Activated naive CD8-positive, alpha-beta T cell treated with anti-CD3 and anti-CD28 coated beads, Interleukin-2, amount 50 U/mL, for 16 hours (primary cell): ENCODE measurements at regions not wholly inside any gene's neighbourhood (a gene's known extent, or its start where the extent isn't known, plus 50 kb on each side); places are given as distances from the start of the nearest gene placed in this dataset.
"Not testable (repeated sequence)": the region's sequence is repeated elsewhere in the genome, so short reads cannot be mapped to it uniquely, and the experiment has no call there.

Experiments
- DNase-seq: peaks from one replicate; pipeline ENCODE4 v3.0.0-alpha.2; 2020; ENCODE audit warnings: low read depth, low spot score

DNA sequence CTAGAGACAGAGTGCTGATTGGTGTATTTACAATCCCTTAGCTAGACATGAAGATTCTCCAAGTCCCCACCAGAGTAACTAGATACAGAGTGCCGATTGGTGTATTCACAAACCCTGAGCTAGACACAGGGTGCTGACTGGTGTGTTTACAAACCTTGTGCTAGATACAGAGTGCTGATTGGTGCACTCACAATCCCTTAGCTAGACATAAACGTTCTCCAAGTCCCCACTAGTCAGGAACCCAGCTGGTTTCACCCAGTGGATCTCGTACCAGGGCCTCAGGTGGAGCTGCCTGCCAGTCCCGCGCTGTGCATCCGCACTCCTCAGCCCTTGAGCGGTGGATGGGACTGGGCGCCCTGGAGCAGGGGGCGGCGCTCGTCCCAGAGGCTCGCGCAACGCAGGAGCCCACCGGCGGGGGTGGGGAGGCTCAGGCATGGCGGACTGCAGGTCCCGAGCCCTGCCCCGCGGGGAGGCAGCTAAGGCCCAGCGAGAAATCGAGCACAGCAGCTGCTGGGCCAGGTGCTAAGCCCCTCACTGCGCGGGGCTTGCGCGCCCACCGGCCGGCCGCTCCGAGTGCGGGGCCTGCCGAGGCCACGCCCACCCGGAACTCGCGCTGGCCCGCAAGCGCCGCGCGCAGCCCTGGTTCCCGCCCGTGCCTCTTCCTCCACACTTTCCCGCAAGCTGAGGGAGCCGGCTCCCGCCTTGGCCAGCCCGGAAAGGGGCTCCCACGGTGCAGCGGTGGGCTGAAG, 204.0 kb upstream of the SLITRK1 start:
- DNase-seq = not testable (repeated sequence)

DNA sequence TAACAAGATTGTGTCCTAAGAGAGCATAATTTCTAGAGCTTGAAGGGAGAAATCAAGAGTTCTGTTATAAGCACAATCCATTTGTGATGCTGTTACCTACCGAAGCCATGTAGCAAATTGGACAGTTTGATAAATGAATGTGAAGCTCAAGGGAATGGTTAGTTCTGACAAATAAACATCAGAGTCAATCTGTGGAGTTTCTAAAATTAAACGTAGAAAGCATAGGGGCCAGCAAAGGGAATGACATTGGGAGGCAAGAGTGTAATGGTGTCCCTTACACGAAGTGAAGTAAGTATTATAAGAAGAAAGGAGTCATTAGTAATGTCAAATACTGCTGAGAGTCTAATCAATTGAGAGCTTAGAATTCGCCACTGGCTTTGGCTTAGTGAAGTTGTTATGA, 200.2 kb upstream of the SLITRK1 start:
- DNase-seq = no peak

DNA sequence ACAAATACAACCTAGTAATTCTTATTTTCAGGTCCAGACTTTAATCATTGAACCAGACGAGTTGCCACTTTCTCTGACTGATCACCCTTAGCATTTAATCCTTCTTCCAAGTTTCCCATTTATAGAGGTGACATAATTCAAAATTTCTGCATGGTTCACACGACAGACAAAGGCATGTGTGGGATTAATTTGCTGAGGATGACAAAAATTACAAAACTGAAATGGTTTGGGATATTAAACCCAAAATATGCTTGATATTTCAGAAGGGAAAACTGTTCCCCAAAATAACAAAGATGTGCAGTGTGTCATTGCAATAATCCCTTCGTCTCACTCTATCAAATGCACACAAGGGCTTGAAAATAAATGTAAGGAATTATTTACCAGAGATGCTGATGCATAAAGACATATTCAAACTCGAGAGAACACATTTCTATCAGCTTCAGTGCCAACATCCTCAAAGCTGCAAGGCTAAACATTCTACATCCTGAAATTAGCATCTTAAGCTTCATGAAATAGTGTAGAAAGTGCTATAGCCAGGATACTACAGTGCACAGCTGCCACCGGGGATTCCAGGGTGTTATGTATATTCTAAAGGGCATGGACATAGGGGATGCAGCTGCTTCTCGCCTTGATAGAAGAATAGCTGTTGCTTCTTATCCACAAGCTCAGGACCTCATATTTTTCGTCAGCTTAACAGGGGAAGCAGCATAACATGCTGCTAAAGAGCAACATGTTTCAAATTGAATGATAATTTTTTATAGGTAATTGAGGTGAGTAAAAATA, 198.7 kb upstream of the SLITRK1 start:
- DNase-seq = no peak

DNA sequence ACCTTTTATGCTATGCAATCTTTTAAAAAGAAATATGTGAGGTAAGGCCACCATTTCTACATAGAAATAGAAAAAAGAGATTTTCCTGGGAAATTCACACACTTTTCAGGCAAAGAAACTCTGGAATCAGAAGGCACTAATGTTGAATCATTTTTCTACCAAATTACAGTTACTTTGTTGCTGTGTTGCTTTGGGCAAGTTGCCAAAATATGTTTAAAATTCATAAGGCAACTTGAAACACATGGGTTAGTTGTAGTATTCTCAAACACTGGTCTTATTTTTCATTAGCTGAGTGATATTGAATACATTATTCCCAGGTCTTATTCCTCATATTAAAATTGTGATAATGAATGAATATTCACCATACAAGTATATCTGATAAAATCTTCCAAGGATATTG, 195.0 kb upstream of the SLITRK1 start:
- no peak for DNase-seq

DNA sequence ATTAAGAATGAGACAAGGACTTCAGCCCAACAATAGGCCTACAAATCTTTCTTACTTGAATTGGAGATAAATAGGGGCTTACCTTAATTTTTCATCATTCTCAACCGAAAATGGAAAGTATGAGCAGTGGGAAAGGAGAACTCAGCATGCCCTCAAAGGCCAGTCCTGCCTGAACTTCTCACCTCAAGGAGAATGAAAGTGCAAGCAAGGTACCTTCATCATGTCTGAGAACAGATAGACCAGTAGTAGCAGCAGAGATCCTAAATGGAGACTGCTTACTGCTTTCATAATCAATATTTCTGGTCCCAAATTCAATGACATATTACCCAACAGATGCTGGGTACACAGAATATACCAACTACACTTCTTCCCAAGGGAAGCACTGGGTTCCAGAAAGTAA, 194.0 kb upstream of the SLITRK1 start:
- no peak for DNase-seq

DNA sequence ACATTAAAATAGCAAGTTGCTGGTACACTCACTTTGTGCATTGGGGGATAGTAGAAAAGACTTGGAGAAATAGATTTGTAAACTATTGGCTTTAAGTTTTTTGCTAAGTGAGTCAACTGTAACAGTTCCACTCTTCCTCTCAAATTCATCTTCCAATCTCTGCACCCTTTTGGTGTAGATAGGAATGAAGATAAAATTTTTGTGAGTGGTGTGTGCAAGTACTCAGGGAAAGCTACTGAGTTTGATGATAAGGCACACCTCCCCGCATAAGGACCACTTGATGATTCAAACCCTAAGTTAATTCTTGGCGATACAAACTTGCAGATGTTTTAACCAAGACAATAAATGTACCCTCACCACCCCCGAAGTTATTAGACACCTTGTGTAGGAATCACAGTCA, 168.3 kb upstream of the SLITRK1 start:
- DNase-seq = no peak

DNA sequence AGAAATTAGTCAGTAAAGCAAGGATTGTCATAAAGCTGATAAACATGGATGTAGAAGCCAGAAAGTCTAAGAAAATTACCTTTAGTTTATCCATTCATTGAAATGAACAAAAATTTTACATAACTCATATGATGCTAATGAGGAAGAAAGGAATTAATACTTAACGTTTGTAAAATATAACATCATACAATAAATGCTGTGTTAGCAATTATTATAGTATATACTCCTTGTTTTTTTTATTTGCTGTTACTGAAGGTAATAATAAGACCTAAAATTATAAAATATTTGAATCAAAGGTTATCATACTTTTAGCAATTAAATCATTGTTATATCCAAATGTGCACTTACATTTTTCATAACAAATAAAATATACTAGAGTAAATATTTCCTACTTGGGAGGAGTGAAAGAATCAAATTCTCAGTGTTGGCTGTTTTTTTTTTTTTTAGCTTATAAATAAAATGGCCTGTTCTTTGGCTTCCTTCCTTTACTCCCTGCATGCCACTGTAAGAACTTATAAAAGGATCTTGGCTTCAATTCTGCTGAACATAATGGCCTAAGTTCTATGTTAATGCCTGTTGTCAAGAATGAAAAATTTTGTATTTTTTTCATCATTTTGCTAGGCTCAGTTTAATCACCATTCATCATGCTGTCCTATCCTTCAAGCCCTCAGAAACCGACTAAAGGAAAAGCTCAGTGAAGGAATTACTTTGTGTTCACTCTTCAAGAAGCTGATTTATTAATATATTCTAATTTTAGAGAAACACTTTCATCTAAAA, 167.4 kb upstream of the SLITRK1 start:
- no peak for DNase-seq

DNA sequence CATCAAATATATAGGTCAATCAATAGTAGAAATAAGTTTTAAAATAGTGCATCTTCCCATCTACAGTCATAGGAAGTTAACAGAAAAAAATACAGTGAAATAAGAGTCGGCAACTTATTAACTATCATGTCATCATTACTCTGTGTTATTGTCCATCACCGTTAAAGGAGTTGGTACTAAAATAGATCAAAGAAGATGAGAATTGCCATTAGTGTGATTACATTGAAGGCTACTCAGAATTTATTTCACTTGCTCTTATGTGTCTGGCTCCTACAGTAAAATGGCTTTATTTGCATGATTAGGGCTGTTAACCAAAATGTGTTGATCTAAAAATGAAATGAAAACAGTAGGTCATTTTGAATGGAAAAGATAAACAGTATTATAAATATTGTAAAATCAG, 162.5 kb upstream of the SLITRK1 start:
- DNase-seq = no peak

DNA sequence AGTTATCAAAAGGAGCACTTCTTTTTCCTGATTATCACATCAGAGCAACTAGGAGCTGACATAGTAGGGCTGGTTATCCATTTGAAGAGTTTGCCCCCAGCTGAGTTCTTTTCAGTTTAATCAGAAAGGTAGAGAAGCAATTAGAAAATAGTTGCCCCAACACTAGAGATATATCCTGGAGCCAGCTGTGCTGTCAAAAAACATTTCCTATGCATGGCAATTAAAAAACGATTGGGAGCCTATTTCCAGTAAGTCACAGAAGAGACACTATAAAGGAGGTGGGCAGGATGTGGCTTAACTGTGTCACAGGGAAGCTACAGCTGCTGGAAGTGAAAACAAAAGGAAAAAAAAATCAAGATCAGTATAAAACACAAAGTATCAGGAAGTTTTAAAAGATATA, 155.7 kb upstream of the SLITRK1 start:
- DNase-seq = no peak

DNA sequence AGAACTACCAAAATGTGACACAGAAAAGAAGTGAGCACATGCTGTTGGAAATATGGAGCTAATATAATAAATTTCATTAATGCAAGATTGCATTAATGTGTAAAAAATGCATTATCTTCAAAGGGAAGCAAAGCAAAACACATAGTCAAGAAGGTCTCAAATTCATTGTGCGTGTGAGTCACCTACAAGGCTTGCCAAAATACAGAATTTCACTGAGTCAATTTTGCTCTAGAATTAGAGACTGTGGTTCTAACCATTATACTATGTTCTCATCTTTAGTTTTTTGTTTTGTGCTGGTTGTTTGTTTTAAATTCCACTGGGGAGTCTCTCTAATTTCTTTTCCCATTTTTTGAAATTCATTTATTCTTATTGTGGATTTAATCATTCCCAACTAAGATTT, 149.8 kb upstream of the SLITRK1 start:
- no peak for DNase-seq

DNA sequence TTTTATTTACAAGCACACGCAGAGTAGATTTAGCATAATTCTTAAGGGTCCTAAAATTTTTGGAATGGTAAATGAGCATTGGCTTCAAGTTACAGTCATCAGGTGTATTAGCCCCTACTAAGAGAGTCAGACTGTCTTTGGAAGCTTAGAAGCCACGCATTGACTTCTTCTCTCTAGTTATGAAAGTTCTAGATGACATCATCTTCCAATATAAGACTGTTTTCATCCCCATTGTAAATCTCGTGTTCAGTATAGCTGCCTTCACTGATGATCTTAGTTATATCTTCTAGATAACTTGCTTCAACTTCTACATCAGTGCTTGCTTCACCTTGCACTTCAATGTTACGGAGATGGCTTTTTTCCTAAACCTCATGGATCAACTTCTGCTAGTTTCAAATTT, 148.8 kb upstream of the SLITRK1 start:
- DNase-seq = no peak

DNA sequence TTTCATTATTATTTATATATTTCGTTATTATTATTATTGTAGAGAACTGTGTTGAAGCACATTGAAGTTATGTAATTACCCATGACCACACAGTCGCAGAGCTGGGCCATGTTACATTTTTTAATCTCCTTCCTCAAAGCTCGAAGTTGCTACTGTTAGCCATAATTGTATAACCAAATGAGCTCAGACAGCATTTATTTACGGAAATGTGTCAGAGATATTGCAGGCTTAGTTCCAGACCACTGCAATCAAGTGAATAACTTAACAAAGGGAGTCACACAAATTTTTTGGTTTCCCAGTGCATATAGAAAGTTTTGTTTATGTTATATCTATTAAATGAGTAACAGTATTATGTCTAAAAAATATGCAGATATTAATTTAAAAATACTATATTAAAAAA, 147.1 kb upstream of the SLITRK1 start:
- no peak for DNase-seq

DNA sequence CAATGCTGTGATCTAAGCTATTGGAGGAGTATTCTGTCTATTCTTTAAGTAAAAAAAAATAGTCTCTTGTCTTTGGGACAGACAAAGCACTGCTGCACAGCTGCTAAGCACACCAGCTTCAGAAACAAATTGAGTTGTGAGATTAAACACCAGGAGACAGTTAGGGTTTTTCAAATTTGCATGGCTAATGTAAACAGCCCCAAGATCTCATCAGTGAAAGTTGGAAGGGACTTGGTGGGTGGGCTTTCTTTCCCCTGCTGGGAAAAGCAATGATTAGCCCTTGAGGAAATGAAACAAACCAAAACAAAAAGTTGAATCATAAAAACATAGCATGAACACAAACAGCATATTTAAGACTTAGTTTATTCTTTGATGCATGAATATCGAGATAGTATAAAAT, 143.6 kb upstream of the SLITRK1 start:
- no peak for DNase-seq

DNA sequence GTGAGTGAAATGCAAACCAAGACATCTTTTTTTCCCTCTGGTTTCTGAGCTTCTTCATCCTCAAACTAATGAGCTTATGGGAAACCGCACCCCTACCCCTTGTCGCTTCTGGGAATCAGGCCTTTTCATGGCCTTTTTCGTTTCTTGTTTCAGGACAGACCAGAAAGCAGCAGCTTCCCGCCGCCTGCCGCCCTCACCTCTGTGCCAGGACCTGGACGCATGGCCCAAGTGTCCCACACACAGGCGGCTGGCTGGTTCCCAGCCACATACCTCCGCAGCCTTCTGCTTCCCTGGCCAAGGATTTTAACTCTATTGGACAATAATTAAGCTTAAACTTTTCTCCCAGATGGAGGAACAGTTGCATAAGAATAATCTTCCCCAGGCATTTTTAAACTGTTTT, 114.1 kb upstream of the SLITRK1 start:
- no peak for DNase-seq

DNA sequence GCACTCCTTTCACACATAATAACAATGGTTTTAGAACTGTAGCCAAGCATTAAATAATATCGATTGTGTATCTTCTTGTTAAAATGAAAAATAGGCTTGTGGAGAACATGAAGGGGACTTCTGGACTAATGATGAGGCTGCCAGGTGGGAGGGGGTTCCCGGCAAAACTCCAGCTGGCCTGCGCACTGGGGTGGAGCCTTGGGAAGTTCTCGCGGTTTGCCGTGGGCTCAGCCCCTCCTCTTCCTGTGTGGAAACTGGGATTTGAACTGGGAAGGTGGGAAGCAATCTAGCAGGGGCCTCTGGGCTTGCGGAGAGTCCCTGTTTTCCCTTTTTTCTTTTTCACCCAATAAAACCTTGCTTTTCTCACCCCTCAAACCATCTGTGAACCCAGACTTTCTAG, 113.7 kb upstream of the SLITRK1 start:
- no peak for DNase-seq

DNA sequence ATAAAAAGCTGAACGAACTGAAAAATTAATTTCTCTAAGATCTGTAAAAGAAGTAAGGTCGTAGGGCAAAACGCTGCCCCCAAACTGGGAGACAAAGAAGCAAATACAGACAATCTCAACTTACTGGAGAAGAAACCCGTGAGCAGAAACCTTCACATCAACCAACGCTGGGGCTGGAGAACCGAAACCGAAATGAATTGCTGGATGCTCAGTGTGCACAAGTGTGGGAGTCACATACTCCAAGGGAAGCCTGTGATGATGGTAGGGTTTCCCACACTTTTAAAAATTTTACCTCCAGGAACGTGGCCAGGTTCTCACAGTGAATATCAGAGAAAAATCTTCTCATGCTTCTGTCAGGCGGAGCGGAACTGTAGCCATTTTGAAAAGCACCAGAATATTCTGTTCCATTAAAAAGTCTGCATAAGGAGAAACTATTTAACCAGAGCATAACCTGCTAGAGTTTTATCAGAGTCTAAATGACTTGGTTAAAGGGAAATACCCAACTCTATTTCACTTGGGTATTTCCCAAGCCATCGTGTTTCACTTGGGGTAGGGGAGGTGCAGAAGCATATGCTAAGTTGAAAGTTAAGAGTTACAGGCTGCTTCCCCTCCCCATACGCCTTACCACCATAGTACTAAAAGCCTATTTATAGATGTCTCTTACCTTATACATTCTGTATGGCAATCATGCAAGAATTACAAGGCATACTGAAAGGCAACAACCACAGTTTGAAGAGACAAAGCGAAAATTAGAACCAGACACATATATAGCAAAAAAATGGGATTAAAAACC, 110.5 kb upstream of the SLITRK1 start:
- no peak for DNase-seq

DNA sequence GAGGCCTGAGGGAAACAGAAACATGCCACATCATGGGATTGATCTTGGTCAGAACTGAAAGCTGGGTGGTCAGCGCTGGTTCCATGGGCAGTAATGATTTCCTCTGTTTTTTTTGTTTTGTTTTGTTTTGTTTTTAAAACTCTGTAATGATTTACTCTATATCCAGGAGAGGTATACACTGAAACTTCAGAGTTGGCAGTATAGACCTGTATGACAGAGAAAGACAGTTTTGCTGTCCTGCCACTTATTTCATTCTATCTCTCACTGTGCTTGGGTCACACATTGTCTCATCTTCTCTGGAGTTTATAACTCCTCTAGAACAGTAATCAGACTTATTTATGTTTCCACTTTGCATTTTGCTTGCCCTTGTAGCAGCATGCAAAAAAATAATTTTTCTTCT, 105.1 kb upstream of the SLITRK1 start:
- no peak for DNase-seq

DNA sequence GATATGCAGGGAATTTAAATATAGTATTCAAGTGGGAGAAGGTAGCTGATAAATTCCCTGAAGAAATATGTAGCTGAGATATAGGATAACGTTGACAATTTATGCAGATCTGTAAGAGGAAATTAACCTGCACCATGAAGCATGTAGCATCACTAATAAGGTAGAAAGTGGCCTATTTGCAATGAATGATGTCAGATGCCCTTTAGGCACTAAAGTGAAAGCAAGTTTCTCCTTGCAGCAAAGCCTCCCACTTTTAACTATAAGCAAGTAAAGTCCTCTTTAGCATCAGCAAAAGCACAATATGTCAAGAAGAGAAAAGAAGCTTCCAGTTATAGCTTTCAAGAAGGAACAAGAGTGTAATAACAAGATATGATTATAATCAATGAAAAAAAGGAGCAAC, 102.5 kb upstream of the SLITRK1 start:
- DNase-seq = no peak

DNA sequence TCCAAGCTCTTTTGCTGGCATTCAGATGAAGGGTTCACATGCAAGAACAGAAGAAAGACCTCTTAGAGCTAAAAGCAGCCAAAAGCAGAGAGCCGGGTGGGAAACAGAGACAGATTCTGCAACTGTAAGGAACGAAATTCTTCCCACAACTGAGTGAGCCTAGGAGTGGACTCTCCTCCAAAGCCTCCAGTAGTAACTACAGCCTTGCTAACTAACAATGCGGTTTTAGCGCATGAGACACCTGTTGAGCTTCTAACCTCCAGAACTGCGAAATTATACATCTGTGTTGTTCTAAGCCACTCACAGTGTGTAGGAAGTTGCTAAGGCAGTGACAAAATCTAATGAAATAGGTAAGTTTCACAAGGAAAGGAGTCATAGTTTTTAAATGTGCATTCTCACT, 98.1 kb upstream of the SLITRK1 start:
- DNase-seq = no peak

DNA sequence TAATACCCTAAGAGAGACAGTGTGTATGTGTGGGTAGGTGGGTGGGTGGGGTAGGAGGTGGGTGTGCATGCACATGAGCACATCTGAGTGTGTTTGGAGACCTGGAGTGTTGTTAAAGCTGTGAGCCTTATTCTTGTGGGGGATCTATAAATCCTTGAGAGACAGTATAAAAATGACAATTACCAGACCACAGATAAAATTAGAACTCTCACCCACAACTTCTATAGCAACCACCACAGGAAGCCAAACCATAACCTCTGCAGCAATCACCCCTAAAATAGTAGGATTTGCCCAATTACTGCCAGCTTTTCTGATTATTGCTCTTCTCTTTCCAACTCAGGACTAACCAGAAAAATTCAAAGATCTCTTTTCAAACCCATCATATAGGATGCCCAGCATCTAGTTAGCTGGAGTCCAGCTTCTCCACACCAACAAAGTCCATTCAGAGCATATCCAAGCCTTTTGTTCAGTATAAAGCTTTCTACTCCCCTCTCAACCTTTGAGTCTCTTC, 93.4 kb upstream of the SLITRK1 start:
- DNase-seq = no peak

DNA sequence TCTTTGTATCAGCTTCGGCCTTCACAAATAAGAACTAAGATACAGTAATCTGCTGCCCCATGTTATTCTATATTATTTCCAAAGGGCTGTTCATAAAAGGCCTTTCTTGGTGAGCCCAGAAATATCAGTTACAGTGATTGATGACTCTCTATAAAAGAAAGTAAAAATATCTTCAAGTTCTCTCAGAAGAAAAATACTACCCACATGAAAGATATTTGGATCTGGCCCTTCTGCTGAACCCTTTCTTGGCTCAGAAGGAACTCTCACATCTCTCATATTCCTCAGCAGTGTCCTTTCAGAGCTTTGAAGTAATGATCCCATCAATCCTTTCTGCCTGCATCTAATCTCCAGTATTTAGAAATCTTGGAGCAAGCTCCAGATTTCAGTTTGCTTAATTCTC, 76.3 kb upstream of the SLITRK1 start:
- DNase-seq = no peak

DNA sequence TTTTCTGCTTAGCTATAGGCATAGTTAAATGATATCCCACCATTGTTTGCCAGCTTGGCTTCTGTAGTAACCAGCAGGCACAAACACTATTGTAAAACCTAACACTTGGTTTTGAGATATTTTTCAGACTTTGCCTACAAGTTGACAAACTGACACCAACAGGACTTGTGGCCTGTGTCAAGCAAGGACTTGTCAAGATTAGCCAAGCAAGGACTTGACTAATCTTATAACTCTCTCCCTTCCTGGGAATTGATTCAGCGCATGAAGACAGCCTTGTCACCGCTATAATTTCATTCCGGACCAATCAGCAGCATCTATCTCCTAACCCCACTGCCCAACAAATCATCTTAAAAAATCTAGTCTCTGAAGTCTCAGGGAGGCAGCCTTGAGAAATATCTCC, 72.7 kb upstream of the SLITRK1 start:
- no peak for DNase-seq
